Ramos (cell line): ENCODE measurements at regions not wholly inside any gene's neighbourhood (a gene's known extent, or its start where the extent isn't known, plus 50 kb on each side); places are given as distances from the start of the nearest gene placed in this dataset.

ENCODE experiments used
- in situ Hi-C: fragments of 300-500 bp; cut with MboI; formaldehyde crosslinking; loops from one replicate; pipeline ENCODE4 v1.14.3; 2022; ENCODE audit warnings: low sequenced_read_pairs; ENCODE audit not compliant: unreplicated experiment

GRCh38 chr12:105769486-105769885, 369.3 kb downstream of the NUAK1 start:
- in situ Hi-C loops, result no loop called here

- in situ Hi-C loops, result no loop called here
These were observed 365.3 kb downstream of the NUAK1 start for GRCh38 chr12:105773471-105773870.

- in situ Hi-C loops, result no loop called here
These were observed 364.7 kb downstream of the NUAK1 start for GRCh38 chr12:105774037-105774436.

- in situ Hi-C loops, result no loop called here
These were observed 363.4 kb downstream of the NUAK1 start for GRCh38 chr12:105775343-105775742.

GRCh38 chr12:105783983-105784947, 354.5 kb downstream of the NUAK1 start:
- in situ Hi-C loops, result no loop called here

GRCh38 chr12:105793421-105793820, 345.3 kb downstream of the NUAK1 start:
- in situ Hi-C loops, result no loop called here

- in situ Hi-C loops, result no loop called here
These were observed 340.4 kb downstream of the NUAK1 start for GRCh38 chr12:105798256-105798845.

GRCh38 chr12:105799103-105799502, 339.7 kb downstream of the NUAK1 start:
- in situ Hi-C loops, result no loop called here

GRCh38 chr12:105801351-105801750, 337.4 kb downstream of the NUAK1 start:
- in situ Hi-C loops, result no loop called here

GRCh38 chr12:105803292-105803691, 335.5 kb downstream of the NUAK1 start:
- in situ Hi-C loops, result no loop called here

- in situ Hi-C loops, result no loop called here
These were observed 334.0 kb downstream of the NUAK1 start for GRCh38 chr12:105804591-105805265.

GRCh38 chr12:105805730-105806399, 332.9 kb downstream of the NUAK1 start:
- in situ Hi-C loops, result no loop called here

- in situ Hi-C loops, result no loop called here
These were observed 332.4 kb downstream of the NUAK1 start for GRCh38 chr12:105806400-105806770.

- in situ Hi-C loops, result no loop called here
These were observed 326.4 kb downstream of the NUAK1 start for GRCh38 chr12:105812366-105812765.

- in situ Hi-C loops, result no loop called here
These were observed 325.6 kb downstream of the NUAK1 start for GRCh38 chr12:105813201-105813600.

GRCh38 chr12:105814283-105814682, 324.5 kb downstream of the NUAK1 start:
- in situ Hi-C loops, result no loop called here

- in situ Hi-C loops, result no loop called here
These were observed 319.2 kb downstream of the NUAK1 start for GRCh38 chr12:105819549-105819948.

GRCh38 chr12:105820429-105821125, 318.2 kb downstream of the NUAK1 start:
- in situ Hi-C loops, result no loop called here

GRCh38 chr12:105822131-105823105, 316.3 kb downstream of the NUAK1 start:
- in situ Hi-C loops, result no loop called here
